HepG2 (cell line): ENCODE measurements at regions not wholly inside any gene's neighbourhood (a gene's known extent, or its start where the extent isn't known, plus 50 kb on each side); places are given as distances from the start of the nearest gene placed in this dataset.

ENCODE experiments used
- TF ChIP-seq, protein P1 (sequence below): sonication (generic); formaldehyde crosslinking; IDR thresholded peaks from 2 replicates; pipeline ENCODE4 v1.8.0; 2022; ENCODE audit warnings: mild to moderate bottlenecking, missing genetic modification reagents; ENCODE audit not compliant: insufficient replicate concordance
- TF ChIP-seq, protein P2 (sequence below): sonication (generic); formaldehyde crosslinking; IDR thresholded peaks from 2 replicates; pipeline ENCODE4 v1.5.0; 2020; ENCODE audit warnings: mild to moderate bottlenecking, missing genetic modification reagents, moderate library complexity

DNA sequence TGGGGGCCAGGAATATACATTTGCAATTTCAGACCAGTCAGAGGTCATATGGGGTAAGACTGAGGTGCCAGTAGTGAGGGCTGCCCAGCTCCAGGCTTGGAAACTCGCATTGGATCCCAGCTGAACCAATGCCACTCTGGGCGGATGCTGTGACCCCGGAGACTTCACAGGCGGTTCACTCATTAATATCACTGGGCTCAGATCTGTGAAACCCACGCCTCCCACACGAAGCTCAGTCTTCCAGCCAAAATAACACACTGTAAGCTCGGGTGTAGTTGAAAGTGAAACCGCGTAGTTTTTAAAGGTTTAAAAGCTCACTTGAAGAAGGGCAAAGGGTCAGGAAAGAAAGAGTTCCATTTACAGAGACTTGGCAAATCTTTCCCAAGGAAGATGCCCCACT lies 254.8 kb downstream of the FOXL1 start:
- TF ChIP-seq, protein P1, sequence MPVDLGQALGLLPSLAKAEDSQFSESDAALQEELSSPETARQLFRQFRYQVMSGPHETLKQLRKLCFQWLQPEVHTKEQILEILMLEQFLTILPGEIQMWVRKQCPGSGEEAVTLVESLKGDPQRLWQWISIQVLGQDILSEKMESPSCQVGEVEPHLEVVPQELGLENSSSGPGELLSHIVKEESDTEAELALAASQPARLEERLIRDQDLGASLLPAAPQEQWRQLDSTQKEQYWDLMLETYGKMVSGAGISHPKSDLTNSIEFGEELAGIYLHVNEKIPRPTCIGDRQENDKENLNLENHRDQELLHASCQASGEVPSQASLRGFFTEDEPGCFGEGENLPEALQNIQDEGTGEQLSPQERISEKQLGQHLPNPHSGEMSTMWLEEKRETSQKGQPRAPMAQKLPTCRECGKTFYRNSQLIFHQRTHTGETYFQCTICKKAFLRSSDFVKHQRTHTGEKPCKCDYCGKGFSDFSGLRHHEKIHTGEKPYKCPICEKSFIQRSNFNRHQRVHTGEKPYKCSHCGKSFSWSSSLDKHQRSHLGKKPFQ, result no peak
- TF ChIP-seq, protein P2, sequence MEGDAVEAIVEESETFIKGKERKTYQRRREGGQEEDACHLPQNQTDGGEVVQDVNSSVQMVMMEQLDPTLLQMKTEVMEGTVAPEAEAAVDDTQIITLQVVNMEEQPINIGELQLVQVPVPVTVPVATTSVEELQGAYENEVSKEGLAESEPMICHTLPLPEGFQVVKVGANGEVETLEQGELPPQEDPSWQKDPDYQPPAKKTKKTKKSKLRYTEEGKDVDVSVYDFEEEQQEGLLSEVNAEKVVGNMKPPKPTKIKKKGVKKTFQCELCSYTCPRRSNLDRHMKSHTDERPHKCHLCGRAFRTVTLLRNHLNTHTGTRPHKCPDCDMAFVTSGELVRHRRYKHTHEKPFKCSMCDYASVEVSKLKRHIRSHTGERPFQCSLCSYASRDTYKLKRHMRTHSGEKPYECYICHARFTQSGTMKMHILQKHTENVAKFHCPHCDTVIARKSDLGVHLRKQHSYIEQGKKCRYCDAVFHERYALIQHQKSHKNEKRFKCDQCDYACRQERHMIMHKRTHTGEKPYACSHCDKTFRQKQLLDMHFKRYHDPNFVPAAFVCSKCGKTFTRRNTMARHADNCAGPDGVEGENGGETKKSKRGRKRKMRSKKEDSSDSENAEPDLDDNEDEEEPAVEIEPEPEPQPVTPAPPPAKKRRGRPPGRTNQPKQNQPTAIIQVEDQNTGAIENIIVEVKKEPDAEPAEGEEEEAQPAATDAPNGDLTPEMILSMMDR (CRISPR knock-in tag), result no peak
